ENCODE measurements at regions not wholly inside any gene's neighbourhood (a gene's known extent, or its start where the extent isn't known, plus 50 kb on each side); places are given as distances from the start of the nearest gene placed in this dataset.

DNA sequence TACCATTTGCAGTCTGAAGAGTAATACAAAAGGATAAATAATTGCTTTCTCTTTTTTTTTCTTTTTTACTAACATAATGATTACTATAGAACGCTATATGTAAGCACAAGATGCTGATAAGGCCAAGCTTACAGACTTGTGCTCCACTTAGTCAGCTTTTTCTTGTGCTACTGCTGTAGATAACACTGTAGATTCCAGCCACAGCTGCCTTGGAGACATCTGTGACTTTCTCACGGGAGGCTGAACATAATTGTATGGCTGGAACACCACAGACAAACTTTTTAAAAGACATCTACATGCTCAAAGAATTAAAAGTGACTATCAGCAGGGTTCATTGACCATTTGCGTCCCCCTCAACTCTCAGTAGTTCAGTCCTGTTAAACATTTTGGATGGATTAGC is 381.7 kb upstream of the AMOT start:
- in situ Hi-C loops (cut with MboI) (no loop called here), intact Hi-C loops (cut with micrococcal nuclease) (no loop called here)
- Histone ChIP-seq H2AFZ (ENCODE audit: low read depth, low read length) (no peak overlapping the region), H3K27ac (ENCODE audit: extremely low read depth, low read depth, low read length) (no peak overlapping the region), H3K27me3 (ENCODE audit: control insufficient read depth in 2 of 2, insufficient read depth in 2 of 2, low read length in 2 of 2) (no peaks in the 10 kb centered on the region), H3K9me3 (replicated peaks; ENCODE audit: control insufficient read depth, insufficient read depth, low read depth, low read length) (no peaks in the 10 kb centered on the region), H3K4me2 (ENCODE audit: insufficient read depth, low read length) (no peak overlapping the region), H3K9ac (ENCODE audit: insufficient read depth in 1 of 2, low read depth in 2 of 2, low read length in 2 of 2) (no peak overlapping the region), H3K4me3 (no peak overlapping the region), H3K4me1 (replicated peaks in 1 of 2; ENCODE audit: control insufficient read depth in 2 of 2, insufficient read depth in 2 of 2, low read length in 2 of 2) (no peaks in the 10 kb centered on the region), H4K20me1 (replicated peaks; ENCODE audit: control insufficient read depth, insufficient read depth, low read length) (no peaks in the 10 kb centered on the region), H3K79me2 (ENCODE audit: control insufficient read depth, insufficient read depth, low read length) (no peaks in the 10 kb centered on the region), H3K36me3 (ENCODE audit: control insufficient read depth, insufficient read depth, low read length) (no peaks in the 10 kb centered on the region), H3K9me1 (ENCODE audit: control insufficient read depth, insufficient read depth, low read length) (no peaks in the 10 kb centered on the region)
- CTCF ChIA-PET (ENCODE audit: low intra/inter-chr PET ratio), result no interaction called here
- no TSS peak for BruUV-seq (replicated peaks)
- ATAC-seq (no peak), DNase-seq (ENCODE audit: extremely low read depth in 1 of 4, low spot score in 3 of 4) (no peak), FAIRE-seq (no peak)
- 0% methylated on average over 3 of the region's 3 CpGs for WGBS (ENCODE audit: insufficient coverage, low coverage, missing lambda C conversion rate)
- no peak for TF ChIP-seq SLC30A9 (CRISPR knock-in tag; IDR thresholded peaks at IDR 0.05)
- no peak for TF ChIP-seq TBP (optimal IDR thresholded peaks at IDR 0.05; ENCODE audit: low read depth, low read length)
- no peak for TF ChIP-seq HIVEP1 (CRISPR knock-in tag; IDR thresholded peaks at IDR 0.05)
- TF ChIP-seq RBBP5 (IDR thresholded peaks at IDR 0.05; ENCODE audit: borderline replicate concordance, insufficient read depth, low read length, poor library complexity, severe bottlenecking), result no peak
- no peak for TF ChIP-seq TGIF2 (CRISPR knock-in tag; IDR thresholded peaks at IDR 0.05)
- no peak for TF ChIP-seq BCOR (IDR thresholded peaks at IDR 0.05)
- no peak for TF ChIP-seq PPARD (CRISPR knock-in tag; IDR thresholded peaks at IDR 0.05)
- POLR2A ChIA-PET, result no interaction called here

DNA sequence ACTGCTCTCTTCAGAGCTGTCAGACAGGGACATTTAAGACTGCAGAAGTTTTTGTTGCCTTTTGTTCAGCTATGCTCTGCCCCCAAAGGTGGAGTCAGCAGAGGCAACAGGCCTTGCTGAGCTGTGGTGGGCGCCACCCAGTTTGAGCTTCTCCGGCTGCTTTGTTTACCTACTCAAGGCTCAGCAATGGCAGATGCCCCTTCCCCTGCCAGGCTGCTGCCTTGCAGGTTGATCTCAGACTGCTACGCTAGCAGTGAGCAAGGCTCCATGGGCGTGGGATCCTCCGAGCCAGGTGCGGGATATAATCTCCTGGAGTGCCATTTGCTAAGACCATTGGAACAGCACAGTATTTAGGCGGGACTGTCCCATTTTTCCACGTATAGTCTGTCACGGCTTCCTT is 371.4 kb upstream of the AMOT start:
- Histone ChIP-seq H3K4me2 (ENCODE audit: insufficient read depth, low read length) (no peak overlapping the region), H3K79me2 (ENCODE audit: control insufficient read depth, insufficient read depth, low read length) (no peaks in the 10 kb centered on the region), H3K9me1 (ENCODE audit: control insufficient read depth, insufficient read depth, low read length) (no peaks in the 10 kb centered on the region), H3K4me3 (no peak overlapping the region), H4K20me1 (replicated peaks; ENCODE audit: control insufficient read depth, insufficient read depth, low read length) (no peaks in the 10 kb centered on the region), H2AFZ (ENCODE audit: low read depth, low read length) (no peak overlapping the region), H3K27me3 (ENCODE audit: control insufficient read depth in 2 of 2, insufficient read depth in 2 of 2, low read length in 2 of 2) (no peaks in the 10 kb centered on the region), H3K9ac (ENCODE audit: insufficient read depth in 1 of 2, low read depth in 2 of 2, low read length in 2 of 2) (no peak overlapping the region), H3K36me3 (ENCODE audit: control insufficient read depth, insufficient read depth, low read length) (no peaks in the 10 kb centered on the region), H3K9me3 (replicated peaks; ENCODE audit: control insufficient read depth, insufficient read depth, low read depth, low read length) (no peaks in the 10 kb centered on the region), H3K27ac (ENCODE audit: extremely low read depth, low read depth, low read length) (no peak overlapping the region), H3K4me1 (replicated peaks in 1 of 2; ENCODE audit: control insufficient read depth in 2 of 2, insufficient read depth in 2 of 2, low read length in 2 of 2) (no peaks in the 10 kb centered on the region)
- in situ Hi-C loops (cut with MboI) (no loop called here), intact Hi-C loops (cut with micrococcal nuclease) (no loop called here)
- ChIA-PET CTCF (ENCODE audit: low intra/inter-chr PET ratio) (no interaction called here), POLR2A (no interaction called here)
- no TSS peak for BruUV-seq (replicated peaks)
- DNase-seq (ENCODE audit: extremely low read depth in 1 of 4, low spot score in 3 of 4) (no peak), FAIRE-seq (no peak), ATAC-seq (no peak)
- 8% methylated on average over 5 of the region's 9 CpGs for WGBS (ENCODE audit: insufficient coverage, low coverage, missing lambda C conversion rate)
- TF ChIP-seq, protein P1, sequence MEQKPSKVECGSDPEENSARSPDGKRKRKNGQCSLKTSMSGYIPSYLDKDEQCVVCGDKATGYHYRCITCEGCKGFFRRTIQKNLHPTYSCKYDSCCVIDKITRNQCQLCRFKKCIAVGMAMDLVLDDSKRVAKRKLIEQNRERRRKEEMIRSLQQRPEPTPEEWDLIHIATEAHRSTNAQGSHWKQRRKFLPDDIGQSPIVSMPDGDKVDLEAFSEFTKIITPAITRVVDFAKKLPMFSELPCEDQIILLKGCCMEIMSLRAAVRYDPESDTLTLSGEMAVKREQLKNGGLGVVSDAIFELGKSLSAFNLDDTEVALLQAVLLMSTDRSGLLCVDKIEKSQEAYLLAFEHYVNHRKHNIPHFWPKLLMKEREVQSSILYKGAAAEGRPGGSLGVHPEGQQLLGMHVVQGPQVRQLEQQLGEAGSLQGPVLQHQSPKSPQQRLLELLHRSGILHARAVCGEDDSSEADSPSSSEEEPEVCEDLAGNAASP (IDR thresholded peaks at IDR 0.05), result no peak
- TF ChIP-seq, protein P2, sequence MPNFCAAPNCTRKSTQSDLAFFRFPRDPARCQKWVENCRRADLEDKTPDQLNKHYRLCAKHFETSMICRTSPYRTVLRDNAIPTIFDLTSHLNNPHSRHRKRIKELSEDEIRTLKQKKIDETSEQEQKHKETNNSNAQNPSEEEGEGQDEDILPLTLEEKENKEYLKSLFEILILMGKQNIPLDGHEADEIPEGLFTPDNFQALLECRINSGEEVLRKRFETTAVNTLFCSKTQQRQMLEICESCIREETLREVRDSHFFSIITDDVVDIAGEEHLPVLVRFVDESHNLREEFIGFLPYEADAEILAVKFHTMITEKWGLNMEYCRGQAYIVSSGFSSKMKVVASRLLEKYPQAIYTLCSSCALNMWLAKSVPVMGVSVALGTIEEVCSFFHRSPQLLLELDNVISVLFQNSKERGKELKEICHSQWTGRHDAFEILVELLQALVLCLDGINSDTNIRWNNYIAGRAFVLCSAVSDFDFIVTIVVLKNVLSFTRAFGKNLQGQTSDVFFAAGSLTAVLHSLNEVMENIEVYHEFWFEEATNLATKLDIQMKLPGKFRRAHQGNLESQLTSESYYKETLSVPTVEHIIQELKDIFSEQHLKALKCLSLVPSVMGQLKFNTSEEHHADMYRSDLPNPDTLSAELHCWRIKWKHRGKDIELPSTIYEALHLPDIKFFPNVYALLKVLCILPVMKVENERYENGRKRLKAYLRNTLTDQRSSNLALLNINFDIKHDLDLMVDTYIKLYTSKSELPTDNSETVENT (CRISPR knock-in tag; IDR thresholded peaks at IDR 0.05), result no peak
- TF ChIP-seq YBX1 (IDR thresholded peaks at IDR 0.05) (no peak), SOX6 (IDR thresholded peaks at IDR 0.05) (no peak), ILK (tag; IDR thresholded peaks at IDR 0.05; ENCODE audit: borderline replicate concordance, low read depth) (no peak)

Data from K562 (cell line).